Stimulated activated CD8-positive, alpha-beta memory T cell treated with anti-CD3 and anti-CD28 coated beads, Interleukin-12 subunit alpha, Interleukin-12 subunit beta, amount 100 ng/mL, for 1 hour (primary cell): ENCODE measurements at regions not wholly inside any gene's neighbourhood (a gene's known extent, or its start where the extent isn't known, plus 50 kb on each side); places are given as distances from the start of the nearest gene placed in this dataset.

Source experiments
- DNase-seq: peaks from one replicate; pipeline ENCODE4 v3.0.0-alpha.2; 2020; ENCODE audit warnings: low read depth

DNA sequence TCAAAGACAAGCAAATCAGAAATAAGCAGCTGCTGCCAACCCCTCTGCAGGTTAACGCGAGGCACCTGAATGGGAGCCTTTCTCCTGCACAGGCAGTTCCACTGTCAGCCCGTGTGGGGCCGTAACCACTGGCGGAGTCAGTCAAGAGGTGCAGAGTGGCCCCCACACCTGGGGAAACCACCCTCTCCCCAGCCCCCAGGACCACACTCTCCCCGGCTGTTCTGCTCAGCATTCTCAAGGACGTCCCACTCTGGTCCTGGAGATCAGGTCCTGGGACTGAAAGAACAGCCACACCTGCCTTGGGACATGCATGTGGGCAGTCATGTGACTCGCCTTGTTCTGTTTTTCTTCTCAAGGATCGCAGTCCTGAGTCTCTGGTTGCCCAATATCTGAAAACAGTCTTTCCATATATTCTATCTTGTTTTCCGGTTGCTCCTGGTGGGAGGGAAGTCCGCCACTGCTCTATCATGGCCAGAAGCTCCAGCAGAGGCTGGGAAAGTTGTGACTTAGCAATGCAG lies 252.5 kb downstream of the PTPRU start:
- DNase-seq, result no peak

DNA sequence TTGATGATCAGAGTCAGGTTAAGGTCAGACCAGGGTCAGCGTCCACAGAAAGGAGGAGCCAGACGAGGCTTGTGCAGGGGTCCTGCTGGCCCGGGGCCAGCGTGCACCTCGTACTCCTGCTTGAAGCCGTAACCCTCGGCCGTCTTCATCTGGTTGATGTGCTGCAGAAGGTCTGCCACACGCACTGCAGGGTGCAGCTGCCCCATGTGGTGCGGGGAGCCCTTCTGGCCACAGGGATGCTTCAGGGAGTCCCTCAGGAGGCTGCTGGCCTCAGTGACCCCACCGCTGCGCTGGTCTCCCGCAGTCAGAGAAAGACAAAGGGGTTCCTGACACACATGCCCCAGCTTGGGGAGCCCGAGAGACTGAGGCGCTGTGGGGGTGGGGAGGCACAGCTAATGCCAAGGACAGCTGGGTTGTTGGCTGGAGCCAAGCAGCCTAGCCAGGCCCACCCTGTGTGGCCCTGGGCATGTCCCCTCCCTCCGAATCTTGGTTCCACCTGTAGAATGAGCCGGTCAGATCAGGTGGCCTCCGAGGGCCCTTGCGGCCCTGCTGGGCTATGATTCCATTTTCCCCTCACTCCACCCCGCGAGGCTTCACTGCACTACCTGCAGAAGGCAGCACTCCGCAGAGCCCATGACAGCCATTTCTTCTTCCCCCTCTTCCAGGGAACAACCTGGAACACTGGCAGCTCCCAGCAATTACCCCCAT lies 251.9 kb downstream of the PTPRU start:
- DNase-seq, result no peak

DNA sequence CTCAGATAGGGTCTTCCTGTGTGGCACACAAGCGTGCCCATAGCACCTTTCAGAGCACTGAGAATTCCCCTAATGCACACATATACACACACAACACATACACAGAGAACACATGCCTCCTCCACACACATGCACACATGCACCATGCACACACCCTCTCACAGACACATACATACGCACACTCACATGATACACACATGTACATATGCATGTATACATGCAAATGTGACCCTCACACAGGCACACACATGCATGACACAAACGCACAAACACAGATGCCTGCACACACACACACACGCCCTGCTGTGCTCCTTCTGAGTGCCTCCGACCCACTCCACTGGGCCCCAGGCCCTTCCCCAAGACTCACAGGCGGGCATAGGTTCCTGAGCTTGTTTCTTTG lies 251.0 kb downstream of the PTPRU start:
- DNase-seq, result no peak

DNA sequence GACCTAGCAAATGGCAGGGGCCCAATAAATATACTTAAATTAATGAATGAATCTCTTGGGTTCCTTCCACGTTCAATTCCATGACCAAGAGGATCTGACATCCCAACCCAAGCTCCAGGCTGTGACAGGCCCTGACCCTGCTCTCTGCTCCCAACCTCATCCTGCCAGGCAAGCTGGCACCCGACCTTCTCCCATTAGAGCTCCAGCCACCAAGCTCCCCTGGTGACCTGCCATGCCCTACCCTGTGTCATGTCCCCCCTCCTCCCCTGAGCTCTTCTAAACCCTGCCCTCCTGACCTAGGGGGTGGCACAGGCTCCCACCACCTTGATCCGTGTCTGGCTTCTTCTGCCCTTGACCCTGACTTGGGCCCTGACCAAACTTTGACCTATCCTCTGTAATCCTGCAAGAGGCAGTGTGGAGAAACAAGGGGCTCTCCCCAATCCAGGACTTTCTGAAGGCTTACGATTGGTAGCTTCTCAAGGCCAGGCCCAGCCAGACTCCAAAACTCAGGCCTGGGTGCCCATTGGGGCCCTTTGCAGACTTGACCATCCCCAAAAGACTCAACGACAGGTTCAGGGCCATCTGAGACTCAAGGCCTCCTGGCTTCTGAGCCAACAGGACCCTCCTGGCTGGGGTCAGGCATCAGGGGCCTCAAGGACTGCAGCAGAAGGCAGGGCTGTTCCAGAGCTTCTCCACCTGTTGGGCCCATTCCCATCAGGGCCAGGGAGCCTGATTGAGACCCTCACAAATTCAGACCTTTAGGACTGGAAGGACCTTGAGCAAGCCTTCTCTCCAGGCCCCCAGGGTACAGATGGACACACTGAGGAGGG lies 249.0 kb downstream of the PTPRU start:
- no peak for DNase-seq

DNA sequence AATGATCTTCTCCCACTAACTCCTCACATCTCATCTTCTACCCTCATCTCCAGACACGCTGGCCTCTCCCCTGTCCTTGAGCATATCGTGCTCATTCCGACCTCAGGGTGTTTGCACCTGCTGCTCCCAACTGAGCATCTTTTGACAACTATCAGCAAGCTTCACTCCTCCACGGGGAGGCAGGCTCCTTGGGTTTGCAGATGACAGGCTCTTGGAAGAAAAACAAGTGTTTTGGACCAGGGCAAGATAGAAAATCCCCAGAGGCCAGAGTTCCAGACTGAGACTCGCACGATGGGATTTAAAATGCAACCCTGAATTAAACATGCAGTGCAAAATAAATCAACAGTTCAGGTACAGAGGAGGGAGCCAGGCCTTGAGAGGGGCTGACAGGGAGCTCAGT lies 246.7 kb downstream of the PTPRU start:
- no peak for DNase-seq

DNA sequence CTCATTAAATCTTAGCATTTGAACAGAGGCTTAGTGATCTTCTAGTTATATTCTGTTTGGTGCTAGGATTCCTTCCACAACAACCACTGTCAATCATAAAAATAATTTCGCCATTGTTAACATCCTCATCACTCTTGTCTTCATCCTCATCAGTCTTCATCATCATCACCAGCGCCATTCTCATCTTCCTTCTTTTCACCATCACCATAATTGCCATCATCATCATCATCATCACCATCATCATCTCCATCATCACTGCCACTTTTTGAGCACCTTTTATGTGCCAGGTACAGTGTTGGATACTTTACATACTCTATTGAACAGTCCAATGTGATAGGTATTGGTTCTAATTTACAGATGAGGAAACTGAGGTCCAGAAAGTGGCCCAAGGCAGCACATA lies 245.7 kb downstream of the PTPRU start:
- no peak for DNase-seq

DNA sequence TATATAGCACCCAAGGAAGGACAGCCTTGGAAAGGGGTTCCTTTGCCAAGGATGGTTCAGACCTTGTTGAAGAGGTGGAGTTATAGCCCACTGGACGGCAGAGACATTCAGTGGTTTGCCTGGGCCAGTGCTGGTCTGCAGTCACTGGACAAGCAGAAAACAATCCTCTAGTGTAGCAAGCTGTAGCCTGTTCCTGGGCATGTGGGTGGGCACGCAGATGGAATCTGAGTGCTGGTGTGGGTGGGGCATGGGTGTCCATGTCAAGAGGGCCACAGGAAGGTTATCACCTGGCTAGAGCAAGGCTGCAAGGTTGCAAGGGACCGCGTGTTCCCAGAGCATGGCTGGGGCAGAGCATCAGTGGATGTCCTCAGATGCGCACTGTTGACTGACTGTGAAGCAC lies 244.7 kb downstream of the PTPRU start:
- no peak for DNase-seq

DNA sequence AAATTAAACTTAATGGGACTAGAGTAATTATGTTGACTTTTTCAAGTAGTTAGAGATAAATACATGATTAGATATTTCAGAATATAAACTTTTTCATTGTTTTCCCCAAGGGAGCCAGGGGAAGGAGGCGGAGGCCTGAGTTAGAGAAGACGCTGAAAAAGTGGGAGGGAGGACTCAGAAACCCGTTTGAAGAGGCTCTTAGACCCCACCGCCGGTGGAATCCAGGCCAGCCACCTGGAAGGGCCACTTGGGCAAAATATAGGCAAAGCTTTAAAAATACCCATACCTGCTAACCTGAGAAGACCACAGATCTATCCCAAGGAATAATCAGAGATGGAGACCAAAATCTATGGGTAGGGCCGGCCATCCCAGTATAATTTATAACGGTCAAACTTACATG lies 242.6 kb downstream of the PTPRU start:
- DNase-seq, result no peak

DNA sequence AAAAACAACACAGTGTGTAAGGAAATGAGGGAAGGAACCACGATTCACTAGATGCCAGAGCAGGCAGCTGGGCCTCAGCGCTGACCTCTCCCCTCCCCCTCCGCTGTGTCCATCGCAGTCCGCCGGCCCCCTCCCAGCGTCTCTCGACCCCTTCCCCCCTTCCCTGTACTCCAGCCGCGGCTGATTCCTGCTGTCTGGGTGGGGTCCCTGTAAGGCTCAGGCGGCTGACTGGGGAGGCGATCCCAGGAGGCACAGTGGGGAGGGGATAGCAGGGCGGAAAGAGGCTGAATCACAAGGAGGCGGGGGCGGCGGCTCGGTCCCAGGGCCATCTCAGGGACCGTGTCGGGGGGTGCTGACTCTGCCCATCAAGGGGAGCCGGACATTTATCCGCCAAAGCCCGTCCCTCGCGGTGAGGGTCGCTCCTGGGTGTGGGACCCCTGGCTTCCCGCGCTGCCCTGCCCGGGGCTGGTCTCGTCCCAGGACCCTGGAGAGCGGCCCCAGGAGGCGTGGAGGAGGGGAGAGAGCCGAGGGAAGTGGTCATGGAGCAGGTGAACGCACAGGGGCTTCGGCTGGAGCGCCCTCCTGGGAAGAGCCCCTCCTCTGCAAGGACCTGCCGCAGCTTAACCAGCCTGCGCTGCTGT lies 241.9 kb downstream of the PTPRU start:
- DNase-seq, result no peak

DNA sequence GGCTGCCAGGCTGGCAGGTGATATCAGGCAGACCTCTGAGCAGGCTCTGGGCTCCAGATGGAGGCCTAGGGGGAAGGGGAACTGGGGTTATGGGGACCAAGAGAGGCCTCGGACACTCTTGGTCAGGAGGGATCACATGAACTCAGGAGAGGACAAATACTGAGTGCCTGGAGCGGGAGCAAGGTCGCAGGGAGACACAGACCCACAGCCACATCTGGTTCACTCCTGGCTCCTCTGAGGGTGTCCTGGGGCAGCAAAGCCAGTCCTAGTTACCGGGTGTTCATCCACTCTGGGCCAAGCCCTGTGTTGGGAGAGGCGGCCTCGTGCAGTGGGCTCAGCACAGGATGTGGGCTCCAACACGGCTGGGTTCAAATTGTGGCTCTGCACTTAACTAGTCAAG lies 239.0 kb downstream of the PTPRU start:
- DNase-seq, result no peak

DNA sequence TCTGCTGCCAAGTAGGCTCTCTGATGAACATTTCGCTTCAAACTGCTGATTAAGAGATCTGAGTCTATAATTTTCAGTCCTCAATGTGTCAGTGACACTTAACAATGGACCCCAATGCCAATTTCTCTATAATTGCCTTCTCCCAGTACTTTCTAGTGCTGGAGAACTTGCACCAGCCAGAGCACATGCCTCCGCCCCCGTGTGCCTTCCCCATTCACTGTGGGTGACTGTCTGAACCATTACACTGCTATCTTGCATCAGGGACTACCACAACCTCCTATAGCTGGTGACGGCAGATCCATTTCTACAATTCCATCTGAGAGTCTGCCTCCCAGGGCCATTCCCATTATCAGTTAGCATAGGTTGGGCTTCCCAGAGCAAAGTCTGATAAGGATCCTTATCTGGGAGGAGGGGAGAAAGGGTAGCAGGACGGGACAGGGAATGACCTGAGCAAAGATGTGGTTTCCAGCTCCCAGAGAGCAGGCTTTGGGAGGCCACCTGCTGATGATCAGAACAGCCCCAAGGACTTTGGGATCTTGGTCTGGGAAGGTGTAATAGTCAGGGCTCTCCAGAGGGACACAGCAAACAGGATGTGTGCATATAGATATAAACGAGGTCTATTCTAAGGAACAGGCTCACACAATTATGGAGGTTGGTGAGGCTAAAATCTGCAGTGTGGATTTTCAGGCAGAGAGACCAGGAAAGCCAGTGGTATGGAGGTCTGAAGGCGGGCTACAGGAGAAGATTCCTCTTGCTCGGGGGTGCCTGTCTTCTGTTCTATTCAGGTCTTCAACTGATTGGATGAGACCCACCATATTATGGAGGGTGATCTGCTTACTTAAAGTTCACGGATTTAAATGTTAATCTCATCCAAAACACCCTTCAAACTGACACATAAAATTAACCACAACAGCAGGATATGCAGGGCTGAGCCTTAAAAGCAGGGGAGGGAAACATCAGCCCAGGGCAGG lies 238.2 kb downstream of the PTPRU start:
- no peak for DNase-seq

DNA sequence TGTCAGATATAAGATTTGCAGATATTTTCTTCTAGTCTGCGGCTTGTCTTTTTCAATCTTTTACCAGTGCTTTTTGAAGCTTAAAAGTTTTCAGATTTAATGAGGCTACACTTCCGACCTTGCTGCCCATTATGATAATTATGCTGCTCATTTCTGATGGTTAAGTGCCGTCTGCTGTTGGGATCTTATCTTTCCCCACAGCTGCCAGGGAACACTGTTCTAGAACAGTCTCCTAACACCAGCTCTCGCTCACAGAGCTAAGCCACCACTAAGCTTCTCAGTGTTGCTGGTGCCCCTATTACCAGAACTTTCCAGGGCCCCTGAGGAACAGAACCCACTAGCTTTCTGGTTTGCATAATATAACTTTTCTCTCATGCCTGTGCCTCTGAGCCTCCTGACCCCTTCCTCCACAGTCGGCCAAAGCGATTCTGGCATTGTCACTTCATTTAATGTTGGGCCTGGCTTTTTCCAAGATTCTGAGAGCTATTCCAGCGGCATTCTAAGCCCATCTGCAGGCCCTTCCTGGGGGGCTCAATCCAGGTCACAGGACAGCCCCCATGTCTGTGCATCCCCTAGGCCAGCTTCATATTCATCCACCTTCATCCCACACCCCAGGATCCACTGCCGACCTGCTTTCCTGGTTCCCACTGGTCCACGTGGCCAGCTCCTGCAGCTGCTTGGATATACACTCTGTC lies 237.0 kb downstream of the PTPRU start:
- no peak for DNase-seq

DNA sequence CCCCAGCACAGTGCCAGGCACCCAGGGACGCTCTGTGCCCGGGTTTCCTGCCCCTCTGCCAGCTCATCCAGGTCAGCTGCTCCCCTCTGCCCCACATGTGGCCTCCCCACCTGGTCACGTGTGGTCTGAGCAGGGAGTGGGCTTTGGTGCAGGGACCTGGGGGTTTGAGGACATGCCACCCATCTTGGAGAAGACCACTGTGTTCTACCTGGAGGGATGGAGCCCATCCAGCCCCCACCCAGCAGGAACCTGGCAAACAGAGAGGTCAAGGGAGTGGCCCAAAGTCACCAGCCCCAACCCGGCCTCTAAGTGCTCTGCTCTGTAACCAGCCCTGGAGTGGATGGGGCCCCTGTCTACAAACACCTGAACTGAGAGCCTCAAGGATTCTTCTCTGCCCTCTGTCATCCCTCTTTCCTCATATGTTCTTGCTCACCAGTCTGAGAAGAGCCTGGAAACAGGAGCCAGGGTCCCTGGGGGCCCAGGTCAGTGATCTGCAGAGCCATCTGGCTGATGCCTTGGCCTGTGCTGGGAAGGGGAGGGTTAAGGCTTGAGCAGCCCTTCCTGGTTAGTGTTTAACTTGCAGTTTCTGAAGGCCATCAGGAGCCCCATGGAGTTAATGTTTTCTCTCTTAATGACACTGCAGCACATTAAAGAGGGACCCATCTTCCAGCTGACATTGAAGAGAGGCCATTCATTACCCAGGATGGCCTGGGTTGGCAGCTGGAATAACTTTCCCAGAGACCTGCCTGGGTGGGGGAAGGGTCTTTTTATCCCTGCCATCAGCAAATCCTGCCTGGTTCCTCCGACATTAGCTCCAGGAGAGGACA lies 235.4 kb downstream of the PTPRU start:
- no peak for DNase-seq

DNA sequence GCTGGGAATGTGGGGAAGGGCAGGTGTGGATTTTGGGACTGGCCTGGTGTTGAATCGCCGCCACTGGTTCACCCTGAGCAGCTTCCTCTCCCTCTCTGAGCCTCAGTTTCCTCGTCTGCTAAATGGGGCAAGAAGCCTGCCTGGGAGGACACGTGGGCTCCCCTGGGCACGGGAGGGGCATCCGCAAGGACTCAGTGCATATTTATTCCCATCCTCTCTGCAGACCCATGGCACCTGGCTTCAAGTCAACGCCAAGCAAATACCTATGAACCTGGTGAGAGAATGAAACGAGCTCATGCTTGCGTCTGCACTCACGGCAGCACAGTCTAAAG lies 234.4 kb downstream of the PTPRU start:
- DNase-seq, result no peak

DNA sequence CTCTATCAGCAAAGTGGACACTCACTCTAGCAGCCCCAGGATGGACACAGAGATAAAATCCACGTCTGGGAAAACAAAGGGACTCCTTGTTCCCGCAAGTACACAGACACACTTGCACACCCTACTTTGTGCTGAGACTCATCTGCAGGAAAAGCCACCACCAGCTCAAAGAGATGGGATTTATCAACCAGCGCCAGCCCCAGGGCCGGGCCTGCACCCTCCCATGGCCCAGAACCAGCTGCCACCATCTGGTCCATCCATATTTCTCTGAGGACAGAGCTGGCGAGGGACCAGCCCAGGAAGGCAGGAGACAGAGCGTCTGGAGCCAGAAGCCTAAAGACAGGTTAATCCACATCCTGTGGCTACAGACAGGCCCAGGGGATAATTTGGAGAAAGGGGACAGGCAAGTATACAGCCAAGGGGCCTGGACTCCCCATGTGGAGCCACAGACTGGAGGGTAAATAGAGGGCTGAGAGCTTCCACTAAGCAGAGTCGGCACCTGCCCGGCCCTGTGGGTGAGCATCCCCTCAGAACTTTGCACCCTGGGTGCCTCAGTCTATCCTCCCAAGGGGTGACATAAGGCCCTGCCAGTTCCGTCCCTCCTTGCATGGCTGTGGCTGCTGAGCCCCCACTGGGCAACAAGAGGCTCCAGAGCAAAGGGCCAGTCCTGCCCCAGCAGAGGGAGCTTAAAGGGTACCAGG lies 233.9 kb downstream of the PTPRU start:
- DNase-seq, result no peak

DNA sequence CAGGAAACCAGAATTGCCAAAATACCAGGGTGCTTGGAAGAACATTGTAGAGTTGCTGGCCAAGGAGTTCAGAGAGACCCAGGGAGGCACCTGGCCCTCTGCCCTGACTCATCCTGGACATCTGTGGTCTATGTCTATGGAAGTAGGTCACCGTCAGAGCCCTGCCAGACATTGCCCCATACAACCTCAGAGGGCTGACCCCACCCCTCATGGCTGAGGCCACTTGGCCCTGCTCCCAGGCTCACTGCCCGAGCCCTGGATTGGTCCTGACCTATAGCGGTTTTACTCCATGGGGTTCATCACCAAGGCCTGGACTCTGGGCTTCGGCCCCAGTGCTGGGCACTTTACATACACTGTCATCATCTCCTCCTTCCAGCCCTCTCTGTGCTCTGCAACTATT lies 233.1 kb downstream of the PTPRU start:
- DNase-seq, result no peak

DNA sequence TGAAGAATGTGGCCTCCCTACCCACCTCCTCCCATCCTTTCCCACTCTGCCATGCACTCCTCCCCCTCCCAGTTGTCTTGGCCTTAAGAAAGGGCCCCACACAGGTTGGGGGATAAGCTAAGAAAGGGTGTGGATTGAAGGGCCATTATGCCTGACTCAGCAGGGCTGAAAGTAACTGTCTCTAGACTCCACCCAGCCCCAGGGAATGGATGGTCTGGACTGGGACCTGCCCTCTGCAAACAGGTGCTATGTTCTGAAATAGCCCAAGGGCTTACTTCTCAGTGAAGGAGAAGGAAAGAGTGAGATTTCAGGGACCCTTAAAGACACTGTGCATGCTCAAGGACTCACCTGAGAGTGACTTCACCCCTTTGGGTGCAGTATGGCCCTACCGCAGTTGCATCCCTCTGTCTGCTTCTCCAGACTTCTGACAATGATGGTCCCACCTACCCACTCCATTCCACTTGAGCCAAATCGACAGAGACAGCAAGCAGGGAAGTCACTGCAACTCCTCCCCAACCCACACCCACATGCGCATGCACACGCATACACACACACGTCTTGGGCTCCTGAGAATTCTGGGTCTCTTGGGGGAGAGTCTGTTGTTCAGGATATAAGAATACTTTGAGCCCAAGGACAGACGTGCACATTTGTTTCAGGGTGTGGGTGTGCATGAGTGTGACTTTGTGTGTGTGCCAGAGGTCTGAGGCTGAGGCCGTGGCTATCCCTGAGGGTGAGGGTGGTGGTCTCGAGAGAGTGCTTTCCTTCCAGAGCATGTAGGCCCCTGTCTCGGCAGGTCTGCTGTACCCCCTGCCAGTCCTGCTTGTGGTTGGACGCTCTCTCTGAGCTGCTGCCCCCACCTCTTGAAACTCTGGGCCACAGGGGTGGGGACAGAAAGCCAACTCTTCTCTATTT lies 231.9 kb downstream of the PTPRU start:
- DNase-seq, result no peak

DNA sequence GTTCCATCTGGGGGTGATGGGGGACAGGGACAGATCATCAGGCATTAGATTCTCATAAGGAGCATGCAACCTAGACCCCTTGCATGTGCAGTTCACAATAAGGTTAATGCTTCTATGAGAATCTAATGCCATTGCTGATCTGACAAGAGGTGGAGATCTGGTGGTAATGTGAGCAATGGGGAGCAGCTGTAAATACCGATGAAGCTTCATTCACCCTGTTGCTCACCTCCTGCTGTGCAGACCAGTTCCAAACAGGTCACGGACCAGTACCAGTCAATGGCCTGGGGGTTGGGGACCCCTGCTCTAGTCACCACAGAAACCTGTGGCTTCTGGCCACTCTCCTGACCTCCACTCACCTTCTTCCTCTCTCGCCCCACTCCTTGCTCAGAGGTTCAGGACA lies 229.9 kb downstream of the PTPRU start:
- no peak for DNase-seq

DNA sequence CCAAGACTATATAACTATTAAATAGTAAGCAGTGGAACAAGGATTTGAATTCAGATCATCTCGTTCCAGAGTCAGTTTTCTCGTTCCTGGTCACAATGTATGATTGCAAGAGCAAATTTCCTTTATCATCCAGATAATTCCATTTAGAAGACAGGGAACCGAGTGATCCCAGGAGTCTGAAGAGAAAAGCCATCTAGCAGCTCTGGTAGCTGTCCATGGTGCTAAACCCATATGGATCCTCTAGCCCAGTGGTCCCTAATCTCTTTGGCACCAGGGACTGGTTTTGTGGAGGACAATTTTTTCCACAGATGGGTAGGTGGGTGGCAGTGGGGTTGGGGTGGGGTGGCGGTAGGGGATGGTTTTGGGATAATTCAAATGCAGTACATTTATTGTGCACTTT lies 229.4 kb downstream of the PTPRU start:
- no peak for DNase-seq
